GM12892 (cell line): ENCODE measurements at regions not wholly inside any gene's neighbourhood (a gene's known extent, or its start where the extent isn't known, plus 50 kb on each side); places are given as distances from the start of the nearest gene placed in this dataset.

ENCODE experiments used
- POLR2A ChIP-seq: IDR thresholded peaks from 2 replicates; pipeline ENCODE4 v1.6.1; 2011; ENCODE audit warnings: low read depth, low read length, control low read depth
- TAF1 ChIP-seq: IDR thresholded peaks from 2 replicates; pipeline ENCODE4 v1.6.1; 2011; ENCODE audit warnings: low read depth, mild to moderate bottlenecking, control low read depth, low read length, borderline replicate concordance

DNA sequence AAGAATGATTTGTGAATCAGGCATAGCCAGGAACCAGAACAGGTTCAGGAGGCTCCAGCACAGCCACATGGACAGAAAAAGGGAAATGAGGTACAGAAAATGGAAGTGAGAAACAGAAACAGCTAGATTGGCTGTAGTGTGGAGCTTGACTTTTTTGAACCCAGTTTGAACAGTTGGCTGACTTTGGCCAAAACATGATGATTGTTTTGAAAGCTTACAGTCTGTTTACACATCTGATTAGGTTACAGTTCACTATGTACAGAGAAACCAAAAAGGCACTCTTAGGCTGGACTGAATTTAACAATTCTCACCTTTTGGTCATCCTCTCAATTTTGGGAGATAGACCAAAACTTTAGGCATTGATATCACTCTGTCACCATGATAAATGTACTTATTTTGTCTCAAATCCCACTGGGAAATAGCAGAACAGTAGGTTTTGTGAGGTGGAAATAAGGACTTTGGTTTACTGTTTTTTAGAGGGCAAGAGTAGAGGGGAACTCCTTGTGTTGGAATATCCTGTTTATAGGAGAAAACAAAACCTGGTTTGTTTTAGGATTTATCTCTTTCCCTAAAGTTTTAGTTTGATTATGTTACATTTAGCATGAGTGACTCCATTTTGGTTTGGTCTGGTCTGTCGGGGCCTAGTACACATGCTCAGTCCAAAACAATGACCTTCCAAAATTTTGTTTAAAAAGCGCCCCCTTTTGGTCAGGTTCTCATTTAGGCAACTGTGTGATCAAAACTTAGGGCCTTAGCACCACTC, 123.1 kb downstream of the OLIG3 start:
- no peak for TF ChIP-seq POLR2A
- TF ChIP-seq TAF1: no peak
